Transverse colon (tissue), 4 donors: ENCODE measurements at regions not wholly inside any gene's neighbourhood (a gene's known extent, or its start where the extent isn't known, plus 50 kb on each side); places are given as distances from the start of the nearest gene placed in this dataset.

Experiments used
- DNase-seq: peaks from one replicate; pipeline ENCODE4 v3.0.0-alpha.2; 2019
- H3K27ac ChIP-seq, 4 donors: fragments of 200-600 bp; sonication (generic); 2 replicates each; pipeline ENCODE4 v1.5.1; 2016 to 2018; ENCODE audit warnings: inconsistent platforms in 4 of 4
- H3K27me3 ChIP-seq: fragments of 200-600 bp; sonication (generic); 2 replicates; pipeline ENCODE4 v1.5.1; 2017; ENCODE audit warnings: inconsistent platforms
- H3K36me3 ChIP-seq, 4 donors: fragments of 200-600 bp; sonication (generic); 2 replicates each; pipeline ENCODE4 v1.5.1; 2017 to 2019; ENCODE audit warnings: inconsistent platforms in 4 of 4
- H3K4me1 ChIP-seq, 4 donors: fragments of 200-600 bp; sonication (generic); 2 replicates each; pipeline ENCODE4 v1.5.1; 2017 to 2020; ENCODE audit warnings: inconsistent platforms in 4 of 4
- H3K4me3 ChIP-seq, 4 donors: fragments of 200-600 bp; sonication (generic); 1 replicate in 1 of 4; 2 replicates in 3 of 4; pipeline versions ENCODE4 v1.5.1 to v1.6.1; 2017 to 2019; ENCODE audit warnings: inconsistent platforms in 4 of 4
- H3K9me3 ChIP-seq, 2 donors: fragments of 200-600 bp; sonication (generic); 2 replicates each; pipeline ENCODE4 v1.5.1; 2017 to 2019; ENCODE audit warnings: inconsistent platforms in 2 of 2
- CTCF ChIP-seq, 5 experiments: fragments of 200-600 bp in 3 of 5; fragments of 450-650 bp in 2 of 5; sonication (generic) in 3 of 5; IDR thresholded peaks; 1 replicate in 2 of 5; 2 replicates in 3 of 5; pipeline ENCODE4 v1.5.1; 2016 to 2017; ENCODE audit warnings: antibody characterized with exemption in 5 of 5, inconsistent platforms in 3 of 5, mild to moderate bottlenecking in 2 of 5, moderate library complexity in 1 of 5
- EP300 ChIP-seq: sonication (generic); formaldehyde crosslinking; IDR thresholded peaks from one replicate; pipeline ENCODE4 v1.6.1; 2017; ENCODE audit warnings: antibody characterized with exemption, low read depth
- POLR2A ChIP-seq: fragments of 450-650 bp; IDR thresholded peaks from one replicate; pipeline ENCODE4 v1.6.1; 2016; ENCODE audit warnings: antibody characterized with exemption, mild to moderate bottlenecking, moderate library complexity
- POLR2AphosphoS5 ChIP-seq, 3 donors: sonication (generic); formaldehyde crosslinking; IDR thresholded peaks; one replicate each; pipeline ENCODE4 v1.6.1; 2016; ENCODE audit warnings: antibody characterized with exemption in 3 of 3
- WGBS, 2 donors: methylation state at CpG; one replicate each; pipeline ENCODE4 v1.1.5; 2018; ENCODE audit warnings: low coverage in 1 of 2; 5-methylcytosine and 5-hydroxymethylcytosine counted together
- in situ Hi-C, 4 donors: fragments of 200-750 bp; cut with MboI; loops; one replicate each; pipeline versions ENCODE4 v1.15.0 to v1.15.1; 2017; ENCODE audit warnings: low sequenced_read_pairs in 3 of 4, low pct_ligation_motif_present in 1 of 4, low pct_unique_long_range_greater_than_20kb in 1 of 4
- intact Hi-C: fragments of 100-400 bp; cut with DNase I; formaldehyde crosslinking; loops from one replicate; pipeline ENCODE4 v1.15.1; 2023; ENCODE audit warnings: low total_unique reads

- Histone ChIP-seq H3K4me3 (no peak overlapping the region), H3K36me3 (no peaks in the 10 kb centered on the region), H3K27ac (no peak overlapping the region), H3K9me3 (no peaks in the 10 kb centered on the region), H3K4me1 (no peaks in the 10 kb centered on the region), H3K27me3 (no peaks in the 10 kb centered on the region)
- DNase-seq: no peak
- TF ChIP-seq POLR2A (no peak), EP300 (no peak), POLR2AphosphoS5 (IDR thresholded peaks at IDR 0.05) (no peak), CTCF (IDR thresholded peaks at IDR 0.05) (no peak)
- in situ Hi-C loops (no loop called here), intact Hi-C loops (no loop called here)
- WGBS, 2 donors: 87% methylated on average over 8 of the region's 8 CpGs; no CpG with 5 or more reads in 1 of the 2 donors
These were observed 259.0 kb downstream of the NDUFS4 start for GRCh38 chr5:53819482-53819881.

- Histone ChIP-seq H3K27me3 (no peaks in the 10 kb centered on the region), H3K27ac (no peak overlapping the region), H3K4me3 (no peak overlapping the region), H3K9me3 (no peaks in the 10 kb centered on the region), H3K4me1 (no peaks in the 10 kb centered on the region), H3K36me3 (no peaks in the 10 kb centered on the region)
- WGBS, 2 donors: 67 to 74% methylated on average over 1 to 2 of the region's 2 CpGs
- TF ChIP-seq POLR2A: no peak
- no peak for TF ChIP-seq CTCF (IDR thresholded peaks at IDR 0.05)
- no peak for TF ChIP-seq EP300
- TF ChIP-seq POLR2AphosphoS5 (IDR thresholded peaks at IDR 0.05): no peak
- intact Hi-C loops (no loop called here), in situ Hi-C loops (no loop called here)
- no peak for DNase-seq
These were observed 259.8 kb downstream of the NDUFS4 start for GRCh38 chr5:53820119-53820801.

- Histone ChIP-seq H3K27ac (no peak overlapping the region), H3K27me3 (no peaks in the 10 kb centered on the region), H3K36me3 (no peaks in the 10 kb centered on the region), H3K9me3 (no peaks in the 10 kb centered on the region), H3K4me3 (no peak overlapping the region), H3K4me1 (no peaks in the 10 kb centered on the region)
- no peak for TF ChIP-seq CTCF (IDR thresholded peaks at IDR 0.05)
- no peak for TF ChIP-seq EP300
- TF ChIP-seq POLR2A: no peak
- no peak for TF ChIP-seq POLR2AphosphoS5 (IDR thresholded peaks at IDR 0.05)
- 75 to 94% methylated on average over 2 to 3 of the region's 3 CpGs for WGBS, 2 donors
- DNase-seq: no peak
- intact Hi-C loops: no loop called here
- in situ Hi-C loops: no loop called here
These were observed 260.3 kb downstream of the NDUFS4 start for GRCh38 chr5:53820802-53821171.

- no peaks in the 10 kb centered on the region for H3K27me3 ChIP-seq
- H3K9me3 ChIP-seq: no peaks in the 10 kb centered on the region
- intact Hi-C loops (no loop called here), in situ Hi-C loops (no loop called here)
- no peaks in the 10 kb centered on the region for H3K36me3 ChIP-seq
- H3K4me1 ChIP-seq: no peaks in the 10 kb centered on the region
- WGBS, 2 donors: 81% methylated on average over 5 of the region's 5 CpGs; no CpG with 5 or more reads in 1 of the 2 donors
- TF ChIP-seq EP300 (no peak), POLR2A (no peak), CTCF (IDR thresholded peaks at IDR 0.05) (no peak), POLR2AphosphoS5 (IDR thresholded peaks at IDR 0.05) (no peak)
- no peak overlapping the region for H3K4me3 ChIP-seq
- no peak for DNase-seq
- no peak overlapping the region for H3K27ac ChIP-seq
These were observed 264.6 kb downstream of the NDUFS4 start for GRCh38 chr5:53825016-53825415.
